T-helper 1 cell (primary cell): ENCODE measurements at regions not wholly inside any gene's neighbourhood (a gene's known extent, or its start where the extent isn't known, plus 50 kb on each side); places are given as distances from the start of the nearest gene placed in this dataset.

Experiments
- DNase-seq, 5 donors: peaks; one replicate each; pipeline ENCODE4 v3.0.0-alpha.2; 2012 to 2020

GRCh38 chr11:109752212-109752825 is 330.3 kb downstream of the C11orf87 start:
- no peak for DNase-seq

GRCh38 chr11:109756521-109756920 is 334.5 kb downstream of the C11orf87 start:
- DNase-seq: no peak

- no peak for DNase-seq
Measured at GRCh38 chr11:109756951-109757350, 335.0 kb downstream of the C11orf87 start.

- no peak for DNase-seq
Measured at GRCh38 chr11:109762546-109762945, 330.6 kb upstream of the ZC3H12C start.

- DNase-seq: no peak
Measured at GRCh38 chr11:109765709-109766311, 327.4 kb upstream of the ZC3H12C start.

- DNase-seq: no peak
Measured at GRCh38 chr11:109769858-109770257, 323.3 kb upstream of the ZC3H12C start.

- no peak for DNase-seq
Measured at GRCh38 chr11:109770323-109770722, 322.9 kb upstream of the ZC3H12C start.

GRCh38 chr11:109772892-109773291 is 320.3 kb upstream of the ZC3H12C start:
- no peak for DNase-seq

GRCh38 chr11:109775686-109776085 is 317.5 kb upstream of the ZC3H12C start:
- DNase-seq: no peak

GRCh38 chr11:109783014-109783413 is 310.2 kb upstream of the ZC3H12C start:
- DNase-seq: no peak

- peak in 1 of 5 donors; percentile 29 for DNase-seq
Measured at GRCh38 chr11:109783840-109784239, 309.4 kb upstream of the ZC3H12C start.

GRCh38 chr11:109784536-109784935 is 308.7 kb upstream of the ZC3H12C start:
- no peak for DNase-seq

- no peak for DNase-seq
Measured at GRCh38 chr11:109785198-109785597, 308.0 kb upstream of the ZC3H12C start.

GRCh38 chr11:109785714-109786113 is 307.5 kb upstream of the ZC3H12C start:
- no peak for DNase-seq

GRCh38 chr11:109788948-109789490 is 304.2 kb upstream of the ZC3H12C start:
- DNase-seq: no peak

- no peak for DNase-seq
Measured at GRCh38 chr11:109789901-109790300, 303.3 kb upstream of the ZC3H12C start.

- no peak for DNase-seq
Measured at GRCh38 chr11:109791337-109791736, 301.9 kb upstream of the ZC3H12C start.

- no peak for DNase-seq
Measured at GRCh38 chr11:109794501-109794900, 298.7 kb upstream of the ZC3H12C start.

GRCh38 chr11:109795234-109795633 is 298.0 kb upstream of the ZC3H12C start:
- no peak for DNase-seq

- DNase-seq: no peak
Measured at GRCh38 chr11:109796253-109796652, 296.9 kb upstream of the ZC3H12C start.

GRCh38 chr11:109798521-109798920 is 294.7 kb upstream of the ZC3H12C start:
- no peak for DNase-seq

GRCh38 chr11:109799604-109800003 is 293.6 kb upstream of the ZC3H12C start:
- no peak for DNase-seq

- DNase-seq: no peak
Measured at GRCh38 chr11:109804911-109805310, 288.3 kb upstream of the ZC3H12C start.

- DNase-seq: no peak
Measured at GRCh38 chr11:109806205-109806604, 287.0 kb upstream of the ZC3H12C start.

GRCh38 chr11:109808569-109808968 is 284.6 kb upstream of the ZC3H12C start:
- no peak for DNase-seq
